WTC11 (cell line): ENCODE measurements at regions not wholly inside any gene's neighbourhood (a gene's known extent, or its start where the extent isn't known, plus 50 kb on each side); places are given as distances from the start of the nearest gene placed in this dataset.

Source experiments
- ATAC-seq: fragments of 200-7000 bp; cut with Tn5 transposase; 2 replicates; pipeline ENCODE4 v1.10.0; 2021; ENCODE audit warnings: mild to moderate bottlenecking, moderate library complexity
- CTCF ChIA-PET: fragments of 300-600 bp; sonication (Branson Sonifier 250); formaldehyde crosslinking; loops from one replicate; lab custom pipeline; 2021; ENCODE audit warnings: antibody characterized with exemption; lab: Charles Lee
- POLR2A ChIA-PET: fragments of 350-600 bp; sonication (Branson Sonifier 250); formaldehyde crosslinking; loops from one replicate; lab custom pipeline; 2021; ENCODE audit warnings: antibody characterized with exemption; lab: Charles Lee
- DNase-seq: peaks from one replicate; pipeline ENCODE4 v3.0.0; 2021; ENCODE audit warnings: low spot score
- H3K27ac Mint-ChIP-seq: 2 replicates; pipeline ENCODE4 v1.8.0; 2021; ENCODE audit warnings: mixed read lengths
- H3K27me3 Mint-ChIP-seq: 2 replicates; pipeline ENCODE4 v1.8.0; 2021; ENCODE audit warnings: low read depth, mild to moderate bottlenecking, moderate library complexity, mixed read lengths
- H3K36me3 Mint-ChIP-seq: 2 replicates; pipeline ENCODE4 v1.8.0; 2021; ENCODE audit warnings: mixed read lengths
- H3K4me1 Mint-ChIP-seq: 2 replicates; pipeline ENCODE4 v1.8.0; 2022; ENCODE audit warnings: mixed read lengths
- H3K4me3 Mint-ChIP-seq: 2 replicates; pipeline ENCODE4 v1.8.0; 2021; ENCODE audit warnings: mild to moderate bottlenecking, moderate library complexity, mixed read lengths
- H3K9me3 Mint-ChIP-seq: 2 replicates; pipeline ENCODE4 v1.8.0; 2021; ENCODE audit warnings: mixed read lengths
- CREM ChIP-seq: sonication (generic); formaldehyde crosslinking; IDR thresholded peaks from 2 replicates; pipeline ENCODE4 v1.8.1; 2022; ENCODE audit warnings: mild to moderate bottlenecking, missing genetic modification reagents, moderate library complexity
- EMX1 ChIP-seq: fragments of 250-450 bp; sonication (Bioruptor Pico); IDR thresholded peaks from 2 replicates; pipeline ENCODE4 v1.8.0; 2021; ENCODE audit warnings: mild to moderate bottlenecking
- FOXJ3 ChIP-seq: sonication (generic); formaldehyde crosslinking; IDR thresholded peaks from 2 replicates; pipeline ENCODE4 v1.9.0; 2021; ENCODE audit warnings: missing genetic modification reagents, mild to moderate bottlenecking, borderline replicate concordance
- GABPB1 ChIP-seq: sonication (generic); formaldehyde crosslinking; IDR thresholded peaks from 2 replicates; pipeline ENCODE4 v1.8.1; 2023; ENCODE audit warnings: mild to moderate bottlenecking, missing genetic modification reagents
- GTF2I ChIP-seq: fragments of 250-450 bp; sonication (Bioruptor Pico); conservative IDR thresholded peaks from 2 replicates; pipeline ENCODE4 v1.4.0; 2021; ENCODE audit warnings: mild to moderate bottlenecking
- HMGA2 ChIP-seq: fragments of 250-450 bp; sonication (Bioruptor Pico); IDR thresholded peaks from 2 replicates; pipeline ENCODE4 v1.4.0; 2021; ENCODE audit warnings: mild to moderate bottlenecking, moderate library complexity
- MXD4 ChIP-seq: fragments of 250-450 bp; sonication (Bioruptor Pico); IDR thresholded peaks from 2 replicates; pipeline ENCODE4 v1.8.0; 2021; ENCODE audit warnings: mild to moderate bottlenecking, moderate library complexity, borderline replicate concordance
- NFE2L1 ChIP-seq: sonication (generic); formaldehyde crosslinking; IDR thresholded peaks from 2 replicates; pipeline ENCODE4 v1.8.1; 2023; ENCODE audit warnings: missing genetic modification reagents
- NFYB ChIP-seq: sonication (generic); formaldehyde crosslinking; conservative IDR thresholded peaks from 2 replicates; pipeline ENCODE4 v1.8.0; 2022; ENCODE audit warnings: low read depth, missing genetic modification reagents
- PRRX2 ChIP-seq: fragments of 250-450 bp; sonication (Bioruptor Pico); IDR thresholded peaks from 2 replicates; pipeline ENCODE4 v1.8.0; 2021; ENCODE audit warnings: mild to moderate bottlenecking
- SMAD3 ChIP-seq: sonication (generic); formaldehyde crosslinking; IDR thresholded peaks from 2 replicates; pipeline ENCODE4 v1.8.0; 2022; ENCODE audit warnings: missing genetic modification reagents, mild to moderate bottlenecking, borderline replicate concordance
- SMAD4 ChIP-seq: sonication (generic); formaldehyde crosslinking; IDR thresholded peaks from 2 replicates; pipeline ENCODE4 v1.8.0; 2022; ENCODE audit warnings: mild to moderate bottlenecking, missing genetic modification reagents
- TEAD4 ChIP-seq: sonication (generic); formaldehyde crosslinking; IDR thresholded peaks from 2 replicates; pipeline ENCODE4 v1.8.0; 2022; ENCODE audit warnings: mild to moderate bottlenecking, missing genetic modification reagents
- ZNF671 ChIP-seq: fragments of 250-450 bp; sonication (Bioruptor Pico); IDR thresholded peaks from 2 replicates; pipeline ENCODE4 v1.8.0; 2021; ENCODE audit warnings: mild to moderate bottlenecking
- TF ChIP-seq, protein P1 (sequence below): sonication (generic); formaldehyde crosslinking; IDR thresholded peaks from 2 replicates; pipeline ENCODE4 v1.8.1; 2023; ENCODE audit warnings: mild to moderate bottlenecking, missing genetic modification reagents
- TF ChIP-seq, protein P2 (sequence below): fragments of 250-450 bp; sonication (Bioruptor Pico); IDR thresholded peaks from 2 replicates; pipeline ENCODE4 v1.9.0; 2021; ENCODE audit warnings: mild to moderate bottlenecking
- TF ChIP-seq, protein P3 (sequence below): sonication (generic); formaldehyde crosslinking; conservative IDR thresholded peaks from 2 replicates; pipeline ENCODE4 v1.8.1; 2022; ENCODE audit warnings: mild to moderate bottlenecking, missing genetic modification reagents
- TF ChIP-seq, protein P4 (sequence below): sonication (generic); formaldehyde crosslinking; IDR thresholded peaks from 2 replicates; pipeline ENCODE4 v1.8.1; 2022; ENCODE audit warnings: mild to moderate bottlenecking, missing genetic modification reagents, moderate library complexity, borderline replicate concordance
- TF ChIP-seq, protein P5 (sequence below): fragments of 250-450 bp; sonication (Bioruptor Pico); IDR thresholded peaks from 2 replicates; pipeline ENCODE4 v1.9.0; 2021; ENCODE audit warnings: mild to moderate bottlenecking
- TF ChIP-seq, protein P6 (sequence below): sonication (generic); formaldehyde crosslinking; IDR thresholded peaks from 2 replicates; pipeline ENCODE4 v1.8.0; 2022; ENCODE audit warnings: mild to moderate bottlenecking, missing genetic modification reagents
- TF ChIP-seq, protein P7 (sequence below): sonication (generic); formaldehyde crosslinking; IDR thresholded peaks from 2 replicates; pipeline ENCODE4 v1.8.1; 2023; ENCODE audit warnings: mild to moderate bottlenecking, missing genetic modification reagents, borderline replicate concordance

DNA sequence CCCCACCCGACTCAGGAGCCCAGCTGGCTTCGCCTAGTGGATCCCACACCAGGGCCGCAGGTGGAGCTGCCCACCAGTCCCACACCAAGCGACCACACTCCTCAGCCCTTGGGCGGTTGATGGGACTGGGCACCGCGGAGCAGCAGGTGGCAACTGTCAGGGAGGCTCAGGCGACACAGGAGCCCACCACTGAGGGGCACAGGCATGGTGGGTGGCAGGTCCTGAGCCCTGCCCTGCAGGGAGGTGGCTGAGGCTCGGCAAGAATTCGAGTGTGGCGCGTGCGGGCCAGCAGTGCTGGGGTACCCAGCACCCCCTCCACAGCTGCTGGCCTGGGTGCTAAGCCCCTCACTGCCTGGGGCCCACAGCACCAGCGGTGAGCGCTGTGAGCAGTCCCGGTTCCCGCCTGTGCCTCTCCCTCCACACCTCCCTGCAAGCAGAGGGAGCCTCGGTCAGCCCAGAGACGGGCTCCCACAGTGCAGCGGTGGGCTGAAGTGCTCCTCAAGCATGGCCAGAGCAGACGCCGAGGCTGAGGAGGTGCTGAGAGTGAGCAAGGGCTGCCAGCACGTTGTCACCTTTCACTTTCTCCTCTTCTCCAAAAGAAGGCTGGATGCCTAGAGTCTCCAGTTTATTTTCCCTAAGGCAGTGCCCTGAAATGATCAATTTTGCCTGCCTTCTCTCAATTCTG, 1440.7 kb upstream of the ZEB2 start:
- TF ChIP-seq, protein P1, sequence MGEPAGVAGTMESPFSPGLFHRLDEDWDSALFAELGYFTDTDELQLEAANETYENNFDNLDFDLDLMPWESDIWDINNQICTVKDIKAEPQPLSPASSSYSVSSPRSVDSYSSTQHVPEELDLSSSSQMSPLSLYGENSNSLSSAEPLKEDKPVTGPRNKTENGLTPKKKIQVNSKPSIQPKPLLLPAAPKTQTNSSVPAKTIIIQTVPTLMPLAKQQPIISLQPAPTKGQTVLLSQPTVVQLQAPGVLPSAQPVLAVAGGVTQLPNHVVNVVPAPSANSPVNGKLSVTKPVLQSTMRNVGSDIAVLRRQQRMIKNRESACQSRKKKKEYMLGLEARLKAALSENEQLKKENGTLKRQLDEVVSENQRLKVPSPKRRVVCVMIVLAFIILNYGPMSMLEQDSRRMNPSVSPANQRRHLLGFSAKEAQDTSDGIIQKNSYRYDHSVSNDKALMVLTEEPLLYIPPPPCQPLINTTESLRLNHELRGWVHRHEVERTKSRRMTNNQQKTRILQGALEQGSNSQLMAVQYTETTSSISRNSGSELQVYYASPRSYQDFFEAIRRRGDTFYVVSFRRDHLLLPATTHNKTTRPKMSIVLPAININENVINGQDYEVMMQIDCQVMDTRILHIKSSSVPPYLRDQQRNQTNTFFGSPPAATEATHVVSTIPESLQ (CRISPR knock-in tag) = no peak
- TF ChIP-seq EMX1 (CRISPR knock-in tag) = no peak
- no peak for TF ChIP-seq PRRX2
- TF ChIP-seq, protein P2, sequence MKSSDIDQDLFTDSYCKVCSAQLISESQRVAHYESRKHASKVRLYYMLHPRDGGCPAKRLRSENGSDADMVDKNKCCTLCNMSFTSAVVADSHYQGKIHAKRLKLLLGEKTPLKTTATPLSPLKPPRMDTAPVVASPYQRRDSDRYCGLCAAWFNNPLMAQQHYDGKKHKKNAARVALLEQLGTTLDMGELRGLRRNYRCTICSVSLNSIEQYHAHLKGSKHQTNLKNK = no peak
- no peak for TF ChIP-seq ZNF671 (CRISPR knock-in tag)
- TF ChIP-seq, protein P3, sequence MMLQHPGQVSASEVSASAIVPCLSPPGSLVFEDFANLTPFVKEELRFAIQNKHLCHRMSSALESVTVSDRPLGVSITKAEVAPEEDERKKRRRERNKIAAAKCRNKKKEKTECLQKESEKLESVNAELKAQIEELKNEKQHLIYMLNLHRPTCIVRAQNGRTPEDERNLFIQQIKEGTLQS (CRISPR knock-in tag) = no peak
- TF ChIP-seq SMAD3 = no peak
- no peak for TF ChIP-seq GABPB1
- TF ChIP-seq CREM (CRISPR knock-in tag) = no peak
- TF ChIP-seq GTF2I (CRISPR knock-in tag) = no peak
- TF ChIP-seq, protein P4, sequence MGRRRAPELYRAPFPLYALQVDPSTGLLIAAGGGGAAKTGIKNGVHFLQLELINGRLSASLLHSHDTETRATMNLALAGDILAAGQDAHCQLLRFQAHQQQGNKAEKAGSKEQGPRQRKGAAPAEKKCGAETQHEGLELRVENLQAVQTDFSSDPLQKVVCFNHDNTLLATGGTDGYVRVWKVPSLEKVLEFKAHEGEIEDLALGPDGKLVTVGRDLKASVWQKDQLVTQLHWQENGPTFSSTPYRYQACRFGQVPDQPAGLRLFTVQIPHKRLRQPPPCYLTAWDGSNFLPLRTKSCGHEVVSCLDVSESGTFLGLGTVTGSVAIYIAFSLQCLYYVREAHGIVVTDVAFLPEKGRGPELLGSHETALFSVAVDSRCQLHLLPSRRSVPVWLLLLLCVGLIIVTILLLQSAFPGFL = no peak
- no peak for TF ChIP-seq TEAD4 (CRISPR knock-in tag)
- no peak for TF ChIP-seq MXD4 (CRISPR knock-in tag)
- peaks cover 54% of the 10 kb centered on the region for H3K36me3 Mint-ChIP-seq
- H3K27me3 Mint-ChIP-seq = no peaks in the 10 kb centered on the region
- H3K27ac Mint-ChIP-seq = no peak overlapping the region
- H3K4me1 Mint-ChIP-seq = no peaks in the 10 kb centered on the region; the same call in 1 of the 2 replicates
- ChIA-PET POLR2A (no interaction called here), CTCF (no interaction called here)
- H3K4me3 Mint-ChIP-seq = no peak overlapping the region
- H3K9me3 Mint-ChIP-seq = peaks cover 55% of the 10 kb centered on the region
- DNase-seq (no peak), ATAC-seq (no peak)

DNA sequence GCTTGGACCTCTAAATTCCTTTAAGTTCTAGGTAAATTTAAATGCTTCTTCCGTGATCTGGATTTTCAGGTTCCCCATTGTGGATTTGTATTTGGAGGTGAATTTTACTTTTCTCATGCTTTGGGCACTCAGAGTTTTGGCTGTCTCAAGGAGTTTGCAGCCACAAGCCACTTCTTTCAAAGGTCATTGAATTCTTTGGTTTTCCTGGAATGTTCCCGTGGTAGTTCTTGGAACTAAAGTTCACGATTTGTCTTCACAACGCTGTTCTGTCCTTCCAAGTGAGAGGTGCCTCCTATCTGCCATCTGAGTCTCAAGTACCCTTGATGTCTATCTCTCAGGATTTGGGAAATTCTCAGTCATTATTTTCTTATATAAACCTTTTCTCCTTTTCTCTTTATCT, 1438.7 kb upstream of the ZEB2 start:
- ChIA-PET CTCF (no interaction called here), POLR2A (no interaction called here)
- no peak for ATAC-seq
- Mint-ChIP-seq H3K4me1 (peaks cover 8% of the 10 kb centered on the region), H3K36me3 (peaks cover 69% of the 10 kb centered on the region), H3K27ac (no peak overlapping the region), H3K4me3 (no peak overlapping the region), H3K27me3 (no peaks in the 10 kb centered on the region), H3K9me3 (peaks cover 72% of the 10 kb centered on the region)
- no peak for DNase-seq
- TF ChIP-seq SMAD3 (no peak), NFYB (CRISPR knock-in tag) (no peak), FOXJ3 (CRISPR knock-in tag) (no peak), SMAD4 (CRISPR knock-in tag) (no peak), NFE2L1 (CRISPR knock-in tag) (no peak), HMGA2 (CRISPR knock-in tag) (no peak)
- TF ChIP-seq, protein P5, sequence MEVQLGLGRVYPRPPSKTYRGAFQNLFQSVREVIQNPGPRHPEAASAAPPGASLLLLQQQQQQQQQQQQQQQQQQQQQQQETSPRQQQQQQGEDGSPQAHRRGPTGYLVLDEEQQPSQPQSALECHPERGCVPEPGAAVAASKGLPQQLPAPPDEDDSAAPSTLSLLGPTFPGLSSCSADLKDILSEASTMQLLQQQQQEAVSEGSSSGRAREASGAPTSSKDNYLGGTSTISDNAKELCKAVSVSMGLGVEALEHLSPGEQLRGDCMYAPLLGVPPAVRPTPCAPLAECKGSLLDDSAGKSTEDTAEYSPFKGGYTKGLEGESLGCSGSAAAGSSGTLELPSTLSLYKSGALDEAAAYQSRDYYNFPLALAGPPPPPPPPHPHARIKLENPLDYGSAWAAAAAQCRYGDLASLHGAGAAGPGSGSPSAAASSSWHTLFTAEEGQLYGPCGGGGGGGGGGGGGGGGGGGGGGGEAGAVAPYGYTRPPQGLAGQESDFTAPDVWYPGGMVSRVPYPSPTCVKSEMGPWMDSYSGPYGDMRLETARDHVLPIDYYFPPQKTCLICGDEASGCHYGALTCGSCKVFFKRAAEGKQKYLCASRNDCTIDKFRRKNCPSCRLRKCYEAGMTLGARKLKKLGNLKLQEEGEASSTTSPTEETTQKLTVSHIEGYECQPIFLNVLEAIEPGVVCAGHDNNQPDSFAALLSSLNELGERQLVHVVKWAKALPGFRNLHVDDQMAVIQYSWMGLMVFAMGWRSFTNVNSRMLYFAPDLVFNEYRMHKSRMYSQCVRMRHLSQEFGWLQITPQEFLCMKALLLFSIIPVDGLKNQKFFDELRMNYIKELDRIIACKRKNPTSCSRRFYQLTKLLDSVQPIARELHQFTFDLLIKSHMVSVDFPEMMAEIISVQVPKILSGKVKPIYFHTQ (CRISPR knock-in tag) = no peak
- TF ChIP-seq, protein P6, sequence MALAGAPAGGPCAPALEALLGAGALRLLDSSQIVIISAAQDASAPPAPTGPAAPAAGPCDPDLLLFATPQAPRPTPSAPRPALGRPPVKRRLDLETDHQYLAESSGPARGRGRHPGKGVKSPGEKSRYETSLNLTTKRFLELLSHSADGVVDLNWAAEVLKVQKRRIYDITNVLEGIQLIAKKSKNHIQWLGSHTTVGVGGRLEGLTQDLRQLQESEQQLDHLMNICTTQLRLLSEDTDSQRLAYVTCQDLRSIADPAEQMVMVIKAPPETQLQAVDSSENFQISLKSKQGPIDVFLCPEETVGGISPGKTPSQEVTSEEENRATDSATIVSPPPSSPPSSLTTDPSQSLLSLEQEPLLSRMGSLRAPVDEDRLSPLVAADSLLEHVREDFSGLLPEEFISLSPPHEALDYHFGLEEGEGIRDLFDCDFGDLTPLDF (CRISPR knock-in tag) = no peak
- TF ChIP-seq, protein P7, sequence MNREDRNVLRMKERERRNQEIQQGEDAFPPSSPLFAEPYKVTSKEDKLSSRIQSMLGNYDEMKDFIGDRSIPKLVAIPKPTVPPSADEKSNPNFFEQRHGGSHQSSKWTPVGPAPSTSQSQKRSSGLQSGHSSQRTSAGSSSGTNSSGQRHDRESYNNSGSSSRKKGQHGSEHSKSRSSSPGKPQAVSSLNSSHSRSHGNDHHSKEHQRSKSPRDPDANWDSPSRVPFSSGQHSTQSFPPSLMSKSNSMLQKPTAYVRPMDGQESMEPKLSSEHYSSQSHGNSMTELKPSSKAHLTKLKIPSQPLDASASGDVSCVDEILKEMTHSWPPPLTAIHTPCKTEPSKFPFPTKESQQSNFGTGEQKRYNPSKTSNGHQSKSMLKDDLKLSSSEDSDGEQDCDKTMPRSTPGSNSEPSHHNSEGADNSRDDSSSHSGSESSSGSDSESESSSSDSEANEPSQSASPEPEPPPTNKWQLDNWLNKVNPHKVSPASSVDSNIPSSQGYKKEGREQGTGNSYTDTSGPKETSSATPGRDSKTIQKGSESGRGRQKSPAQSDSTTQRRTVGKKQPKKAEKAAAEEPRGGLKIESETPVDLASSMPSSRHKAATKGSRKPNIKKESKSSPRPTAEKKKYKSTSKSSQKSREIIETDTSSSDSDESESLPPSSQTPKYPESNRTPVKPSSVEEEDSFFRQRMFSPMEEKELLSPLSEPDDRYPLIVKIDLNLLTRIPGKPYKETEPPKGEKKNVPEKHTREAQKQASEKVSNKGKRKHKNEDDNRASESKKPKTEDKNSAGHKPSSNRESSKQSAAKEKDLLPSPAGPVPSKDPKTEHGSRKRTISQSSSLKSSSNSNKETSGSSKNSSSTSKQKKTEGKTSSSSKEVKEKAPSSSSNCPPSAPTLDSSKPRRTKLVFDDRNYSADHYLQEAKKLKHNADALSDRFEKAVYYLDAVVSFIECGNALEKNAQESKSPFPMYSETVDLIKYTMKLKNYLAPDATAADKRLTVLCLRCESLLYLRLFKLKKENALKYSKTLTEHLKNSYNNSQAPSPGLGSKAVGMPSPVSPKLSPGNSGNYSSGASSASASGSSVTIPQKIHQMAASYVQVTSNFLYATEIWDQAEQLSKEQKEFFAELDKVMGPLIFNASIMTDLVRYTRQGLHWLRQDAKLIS (CRISPR knock-in tag) = no peak
